Cerebellar nuclear complex (tissue), 1 donor: ENCODE measurements at regions not wholly inside any gene's neighbourhood (a gene's known extent, or its start where the extent isn't known, plus 50 kb on each side); places are given as distances from the start of the nearest gene placed in this dataset.

ENCODE experiments used
- DNase-seq, 2 experiments: peaks; one replicate each; lab custom pipeline; 2025; lab: John Stamatoyannopoulos, UW

DNA sequence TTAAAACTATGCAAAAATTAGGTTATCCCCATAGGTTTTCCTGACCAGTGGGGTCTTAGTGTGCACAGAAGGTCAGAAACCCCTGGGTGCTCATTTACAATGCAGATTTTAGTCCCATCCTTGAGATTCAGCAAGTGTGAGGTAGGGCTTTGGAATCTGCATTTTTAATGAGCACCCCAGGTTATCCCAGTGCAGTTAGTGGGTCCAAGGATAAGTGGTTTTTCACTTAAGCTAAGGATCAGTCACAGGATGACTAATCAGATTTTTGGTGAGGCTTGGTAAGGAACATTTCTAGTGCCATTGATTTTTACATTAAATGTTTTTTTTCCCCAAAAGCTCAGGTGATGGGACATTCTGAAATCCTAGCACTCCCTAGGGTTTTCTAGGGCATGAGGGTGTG is 50.7 kb upstream of the MGAT5 start:
- no peak for DNase-seq
